ENCODE measurements at regions not wholly inside any gene's neighbourhood (a gene's known extent, or its start where the extent isn't known, plus 50 kb on each side); places are given as distances from the start of the nearest gene placed in this dataset.

DNA sequence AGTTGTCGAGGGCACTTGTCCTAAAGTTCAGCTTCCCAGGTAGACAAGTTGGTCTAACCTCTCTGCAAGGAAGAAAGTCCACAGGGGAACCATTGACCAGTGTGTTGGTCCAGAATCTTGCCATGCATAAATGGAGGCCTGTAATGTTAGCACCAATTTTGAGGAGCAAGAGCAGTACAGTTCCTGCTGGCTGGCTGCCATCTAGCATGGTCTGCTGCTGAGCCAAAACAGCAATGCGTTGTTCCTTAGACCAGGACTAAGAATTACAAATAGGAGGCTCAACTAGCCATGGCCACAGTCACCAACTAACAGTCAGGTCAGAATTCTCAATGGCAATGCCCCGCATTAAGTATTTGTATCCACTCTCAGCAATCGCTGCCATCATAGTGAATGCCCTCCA is 72.8 kb upstream of the WIPF1 start:
- H3K4me3 ChIP-seq (ENCODE audit: low read depth, low read length) = no peak overlapping the region
- DNase-seq (ENCODE audit: low read depth) = no peak
- TF ChIP-seq CTCF (IDR thresholded peaks at IDR 0.05; ENCODE audit: control insufficient read depth, extremely low read depth, insufficient read depth) = no peak

DNA sequence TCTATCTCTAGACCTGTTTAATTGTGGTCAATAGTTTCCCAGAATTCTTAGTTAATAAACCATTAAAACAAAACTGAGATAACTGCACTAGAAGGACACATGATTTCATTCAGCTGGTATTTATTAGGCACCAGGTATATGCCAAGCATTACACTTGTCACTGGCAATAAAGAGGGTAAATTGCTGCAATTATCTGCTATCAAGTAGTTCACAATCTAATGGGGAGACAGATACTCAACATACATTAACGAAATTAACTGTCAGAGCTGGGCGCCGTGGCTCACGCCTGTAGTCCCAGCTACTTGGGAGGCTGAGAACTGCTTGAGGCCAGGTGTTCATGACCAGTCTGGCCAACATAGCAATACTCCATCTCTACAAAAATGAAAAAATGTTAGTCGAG is 71.7 kb upstream of the WIPF1 start:
- DNase-seq (ENCODE audit: low read depth) = no peak
- no peak for TF ChIP-seq CTCF (IDR thresholded peaks at IDR 0.05; ENCODE audit: control insufficient read depth, extremely low read depth, insufficient read depth)

DNA sequence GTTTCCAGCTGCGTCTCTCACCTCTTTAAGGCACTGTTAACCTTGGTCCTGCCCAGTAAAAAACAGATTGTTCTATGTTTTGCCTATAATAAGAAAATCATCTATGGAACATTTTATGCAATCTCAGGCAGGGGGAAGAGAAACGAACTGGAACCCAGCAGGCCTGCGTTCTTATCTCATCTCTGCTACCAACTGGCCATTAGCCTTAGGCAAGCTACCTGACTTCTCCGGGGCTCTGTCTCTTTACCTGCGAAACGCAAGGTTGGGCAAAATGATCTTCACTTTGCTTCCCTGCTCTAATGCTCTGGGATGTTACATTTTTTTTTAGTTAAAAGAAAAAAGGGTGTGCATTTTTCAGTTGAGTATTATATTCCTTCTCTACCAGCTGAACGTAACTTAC is 70.5 kb upstream of the WIPF1 start:
- no peak for TF ChIP-seq CTCF (IDR thresholded peaks at IDR 0.05; ENCODE audit: control insufficient read depth, extremely low read depth, insufficient read depth)
- no peak overlapping the region for H3K4me3 ChIP-seq (ENCODE audit: low read depth, low read length)
- no peak for DNase-seq (ENCODE audit: low read depth)

More for the DNA sequence above, 71.7 kb upstream of the WIPF1 start:
- H3K4me3 ChIP-seq (ENCODE audit: low read depth, low read length) = no peak overlapping the region

GRCh38 chr2:174667250-174667860 is 69.8 kb upstream of the WIPF1 start:
- TF ChIP-seq CTCF (IDR thresholded peaks at IDR 0.05; ENCODE audit: control insufficient read depth, extremely low read depth, insufficient read depth) = no peak
- DNase-seq (ENCODE audit: low read depth) = no peak
- H3K4me3 ChIP-seq (ENCODE audit: low read depth, low read length) = no peak overlapping the region

DNA sequence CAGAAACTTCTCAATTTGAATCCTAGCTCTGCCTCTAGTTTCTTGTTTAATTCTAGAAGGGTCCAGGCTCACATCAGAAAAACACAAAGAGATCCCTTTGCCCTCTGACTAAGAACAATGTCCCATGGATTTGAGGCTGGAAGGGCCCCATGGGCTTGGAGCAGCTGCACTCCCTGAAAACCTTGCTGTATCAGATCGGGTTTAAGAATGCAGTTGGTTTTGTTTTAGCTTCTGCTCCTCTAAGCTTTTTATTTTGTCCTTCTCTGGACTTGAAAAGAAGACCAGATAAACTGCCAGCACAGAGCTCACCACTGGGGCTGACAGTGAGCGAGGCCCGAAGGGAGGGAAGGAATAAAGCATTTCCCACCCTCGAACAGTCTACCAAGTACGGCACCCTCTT is 69.2 kb upstream of the WIPF1 start:
- no peak for TF ChIP-seq CTCF (IDR thresholded peaks at IDR 0.05; ENCODE audit: control insufficient read depth, extremely low read depth, insufficient read depth)
- no peak for DNase-seq (ENCODE audit: low read depth)
- no peak overlapping the region for H3K4me3 ChIP-seq (ENCODE audit: low read depth, low read length)

GRCh38 chr2:174666312-174666711 is 68.7 kb upstream of the WIPF1 start:
- no peak for DNase-seq (ENCODE audit: low read depth)
- no peak overlapping the region for H3K4me3 ChIP-seq (ENCODE audit: low read depth, low read length)
- TF ChIP-seq CTCF (IDR thresholded peaks at IDR 0.05; ENCODE audit: control insufficient read depth, extremely low read depth, insufficient read depth) = no peak

- no peak overlapping the region for H3K4me3 ChIP-seq (ENCODE audit: low read depth, low read length)
- no peak for TF ChIP-seq CTCF (IDR thresholded peaks at IDR 0.05; ENCODE audit: control insufficient read depth, extremely low read depth, insufficient read depth)
- no peak for DNase-seq (ENCODE audit: low read depth)
Observed at GRCh38 chr2:174664084-174664759, 66.6 kb upstream of the WIPF1 start.
